Type B pancreatic cell (in vitro differentiated cells): ENCODE measurements at regions not wholly inside any gene's neighbourhood (a gene's known extent, or its start where the extent isn't known, plus 50 kb on each side); places are given as distances from the start of the nearest gene placed in this dataset.

Experiments
- DNase-seq: peaks from one replicate; pipeline ENCODE4 v3.0.0; 2021; ENCODE audit warnings: mixed read lengths; ENCODE audit not compliant: unreplicated experiment; ENCODE audit errors: extremely low spot score
- H3K27ac Mint-ChIP-seq: 2 replicates; pipeline ENCODE4 v1.8.0; 2021; ENCODE audit warnings: mild to moderate bottlenecking, mixed read lengths
- H3K27me3 Mint-ChIP-seq: 2 replicates; pipeline ENCODE4 v1.8.0; 2021; ENCODE audit warnings: mixed read lengths
- H3K36me3 Mint-ChIP-seq: 2 replicates; pipeline ENCODE4 v1.8.0; 2021; ENCODE audit warnings: mixed read lengths
- H3K4me1 Mint-ChIP-seq: one replicate; pipeline ENCODE4 v1.8.0; 2021; ENCODE audit warnings: mixed read lengths; ENCODE audit not compliant: unreplicated experiment
- H3K4me3 Mint-ChIP-seq: 2 replicates; pipeline ENCODE4 v1.8.0; 2021; ENCODE audit warnings: mild to moderate bottlenecking, mixed read lengths
- H3K9me3 Mint-ChIP-seq: 2 replicates; pipeline ENCODE4 v1.8.0; 2021; ENCODE audit warnings: mixed read lengths
- CTCF ChIP-seq: fragments of 200-600 bp; sonication (generic); conservative IDR thresholded peaks from 2 replicates; pipeline ENCODE4 v1.5.0; 2021; ENCODE audit warnings: antibody characterized with exemption, mild to moderate bottlenecking

GRCh38 chr3:176428552-176428951, 768.7 kb downstream of the TBL1XR1 start:
- Mint-ChIP-seq H3K27me3 (peaks cover 5% of the 10 kb centered on the region), H3K36me3 (no peaks in the 10 kb centered on the region), H3K9me3 (no peaks in the 10 kb centered on the region), H3K27ac (no peak overlapping the region), H3K4me1 (peaks cover 27% of the 10 kb centered on the region), H3K4me3 (no peak overlapping the region)
- no peak for DNase-seq
- TF ChIP-seq CTCF: no peak

DNA sequence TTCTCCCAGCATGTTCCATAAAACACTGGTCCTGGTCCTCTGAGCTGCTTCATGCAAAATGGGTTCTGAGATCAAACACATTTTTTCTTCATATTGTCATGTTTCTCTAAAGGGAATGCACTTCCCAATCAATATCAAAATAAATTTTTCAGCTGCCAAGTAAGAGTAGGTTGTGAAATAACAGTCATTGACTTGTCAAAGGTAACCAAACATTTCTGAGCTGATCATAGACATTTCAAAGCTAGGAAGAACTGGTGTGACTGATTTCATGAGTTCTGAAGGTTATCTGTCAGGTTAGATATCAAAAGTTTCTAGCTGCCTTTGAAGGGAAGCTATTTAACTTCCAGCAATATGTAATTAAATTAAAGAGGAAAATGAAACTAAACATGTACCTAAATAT, 770.9 kb downstream of the TBL1XR1 start:
- H3K9me3 Mint-ChIP-seq: no peaks in the 10 kb centered on the region
- no peak overlapping the region for H3K27ac Mint-ChIP-seq
- H3K36me3 Mint-ChIP-seq: no peaks in the 10 kb centered on the region
- peaks cover 27% of the 10 kb centered on the region for H3K4me1 Mint-ChIP-seq
- TF ChIP-seq CTCF: no peak
- H3K27me3 Mint-ChIP-seq: no peaks in the 10 kb centered on the region
- DNase-seq: no peak
- no peak overlapping the region for H3K4me3 Mint-ChIP-seq

DNA sequence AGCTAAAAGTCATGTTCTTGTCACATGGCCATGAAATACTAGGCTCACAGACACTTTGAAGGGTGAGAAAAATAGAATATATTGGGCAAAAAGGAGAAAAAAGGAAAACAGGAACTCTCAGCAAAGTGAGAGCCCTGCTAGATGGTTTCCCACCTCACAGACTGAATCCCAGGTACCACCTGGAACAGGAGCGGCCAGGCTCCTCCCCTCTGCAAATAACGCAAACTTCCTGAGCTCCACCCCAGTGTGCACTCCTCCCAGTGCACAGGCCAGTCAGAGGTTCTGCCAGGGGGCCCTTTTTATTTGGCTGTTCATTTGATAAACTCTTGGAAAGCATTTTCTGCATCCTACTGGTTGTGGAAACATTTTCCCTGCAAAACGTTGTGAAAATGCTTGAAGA, 780.4 kb downstream of the TBL1XR1 start:
- peaks cover 6% of the 10 kb centered on the region for H3K27me3 Mint-ChIP-seq
- TF ChIP-seq CTCF: no peak
- peaks cover 10% of the 10 kb centered on the region for H3K4me1 Mint-ChIP-seq
- peaks cover 3% of the 10 kb centered on the region for H3K36me3 Mint-ChIP-seq
- H3K9me3 Mint-ChIP-seq: no peaks in the 10 kb centered on the region
- no peak for DNase-seq
- no peak overlapping the region for H3K4me3 Mint-ChIP-seq
- no peak overlapping the region for H3K27ac Mint-ChIP-seq

DNA sequence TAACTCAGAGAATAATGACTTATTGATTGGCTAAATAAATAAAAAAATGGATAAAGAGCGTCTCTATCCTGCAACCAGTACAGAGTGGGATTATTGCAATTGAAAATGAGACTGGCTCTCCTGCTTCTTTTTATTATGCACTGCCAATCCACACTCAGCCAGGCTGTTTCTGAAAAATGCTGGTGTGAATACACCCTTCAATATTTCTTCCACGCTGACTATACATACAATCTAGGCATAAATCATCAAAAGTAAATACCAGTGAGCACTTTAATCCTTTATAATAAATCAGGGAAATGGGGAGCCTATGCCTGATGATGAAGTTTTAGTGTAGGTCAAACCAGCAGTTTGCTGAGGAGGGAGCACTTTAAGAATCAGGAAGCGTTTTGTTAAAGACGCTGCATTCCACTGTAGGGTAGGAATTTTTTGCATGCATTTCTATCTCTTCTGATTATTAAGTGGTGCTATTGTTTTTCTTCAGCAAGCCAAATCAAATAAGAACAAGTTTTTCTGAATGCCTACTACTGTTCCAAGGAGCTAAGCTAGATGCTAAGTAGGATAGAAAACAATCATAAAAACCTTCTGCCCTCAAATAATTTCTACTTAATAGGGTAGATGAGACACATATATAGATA, 781.5 kb downstream of the TBL1XR1 start:
- DNase-seq: no peak
- Mint-ChIP-seq H3K4me1 (peaks cover 10% of the 10 kb centered on the region), H3K4me3 (no peak overlapping the region), H3K36me3 (peaks cover 3% of the 10 kb centered on the region), H3K9me3 (no peaks in the 10 kb centered on the region), H3K27me3 (peaks cover 6% of the 10 kb centered on the region), H3K27ac (no peak overlapping the region)
- TF ChIP-seq CTCF: no peak

GRCh38 chr3:176412771-176413170, 784.5 kb downstream of the TBL1XR1 start:
- peaks cover 6% of the 10 kb centered on the region for H3K27me3 Mint-ChIP-seq
- peaks cover 10% of the 10 kb centered on the region for H3K4me1 Mint-ChIP-seq
- DNase-seq: no peak
- no peak overlapping the region for H3K27ac Mint-ChIP-seq
- H3K36me3 Mint-ChIP-seq: peaks cover 3% of the 10 kb centered on the region
- TF ChIP-seq CTCF: no peak
- H3K4me3 Mint-ChIP-seq: no peak overlapping the region
- no peaks in the 10 kb centered on the region for H3K9me3 Mint-ChIP-seq

DNA sequence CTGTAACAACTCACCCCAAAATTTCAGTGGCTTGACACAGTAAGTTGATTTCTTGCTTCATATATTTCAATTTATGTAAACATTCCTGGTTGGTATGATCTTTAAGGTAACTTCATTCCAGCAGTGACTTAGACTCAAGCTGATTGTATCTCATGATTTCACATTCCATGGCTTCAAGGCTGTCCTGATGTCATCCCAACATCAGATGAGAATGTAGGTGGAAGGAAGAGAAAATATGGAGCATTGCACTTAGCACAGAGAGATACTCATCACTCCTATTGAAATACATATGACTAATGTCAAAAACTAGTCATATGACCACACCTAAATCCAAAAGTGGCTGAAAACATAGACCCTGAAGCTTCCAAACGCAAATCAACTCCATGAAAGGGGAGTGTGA, 793.8 kb downstream of the TBL1XR1 start:
- Mint-ChIP-seq H3K27me3 (no peaks in the 10 kb centered on the region), H3K4me3 (no peak overlapping the region), H3K9me3 (no peaks in the 10 kb centered on the region), H3K36me3 (no peaks in the 10 kb centered on the region), H3K27ac (no peak overlapping the region), H3K4me1 (no peaks in the 10 kb centered on the region)
- no peak for DNase-seq
- no peak for TF ChIP-seq CTCF
